ENCODE measurements at regions not wholly inside any gene's neighbourhood (a gene's known extent, or its start where the extent isn't known, plus 50 kb on each side); places are given as distances from the start of the nearest gene placed in this dataset.

GRCh38 chr22:22374579-22374978 lies 130.0 kb downstream of the VPREB1 start (continued):
- TF ChIP-seq KDM4B (CRISPR knock-in tag; IDR thresholded peaks at IDR 0.05), result no peak
- TF ChIP-seq ZNF782 (CRISPR knock-in tag; IDR thresholded peaks at IDR 0.05; ENCODE audit: borderline replicate concordance), result no peak

GRCh38 chr22:22375576-22376351 lies 131.2 kb downstream of the VPREB1 start:
- no peak overlapping the region for H3K27ac ChIP-seq (ENCODE audit: extremely low read length, insufficient read depth, low read length)
- in situ Hi-C loops (cut with HindIII; ENCODE audit: extremely low pct_ligation_motif_present, low pct_unique_long_range_greater_than_20kb) (no loop called here), intact Hi-C loops (cut with micrococcal nuclease; ENCODE audit: unreplicated experiment) (no loop called here)
- H3K79me2 ChIP-seq (ENCODE audit: insufficient read depth, low read length), result no peaks in the 10 kb centered on the region
- H2AFZ ChIP-seq (ENCODE audit: low read length), result no peak overlapping the region
- FAIRE-seq, result no peak
- no peak overlapping the region for H3K9ac ChIP-seq (ENCODE audit: insufficient read depth, low read depth, low read length)
- BruUV-seq (replicated peaks), result no TSS peak
- no peak overlapping the region for H3K4me2 ChIP-seq (ENCODE audit: low read depth, low read length)
- TF ChIP-seq MAFK (conservative IDR thresholded peaks at IDR 0.05 in 1 of 2, IDR thresholded peaks at IDR 0.05 in 1 of 2; ENCODE audit: low read length in 2 of 2) (peak; percentile 5 to 31; a peak in 2 of 4 replicates), ZKSCAN1 (IDR thresholded peaks at IDR 0.05; ENCODE audit: low read length) (no peak)
- no peaks in the 10 kb centered on the region for H4K20me1 ChIP-seq (ENCODE audit: insufficient read depth, low read length)
- H3K27me3 ChIP-seq (ENCODE audit: control insufficient read depth in 1 of 2, insufficient read depth in 2 of 2, low read length in 2 of 2), result peaks cover 0 to 24% of the 10 kb centered on the region in 2 experiments; a peak in 3 of 5 replicates
- DNase-seq (ENCODE audit: low spot score), result no peak
- H3K36me3 ChIP-seq (replicated peaks in 1 of 2; ENCODE audit: control insufficient read depth in 1 of 2, insufficient read depth in 2 of 2, low read length in 2 of 2), result no peaks in the 10 kb centered on the region
- 66% methylated on average over 4 of the region's 7 CpGs for WGBS (ENCODE audit: low lambda C conversion rate)
- ChIA-PET POLR2A (no interaction called here), CTCF (ENCODE audit: low intra/inter-chr PET ratio, low total read pairs) (no interaction called here)
- H3K4me3 ChIP-seq (replicated peaks in 1 of 3; ENCODE audit: insufficient read depth in 1 of 3, low read depth in 2 of 3, low read length in 3 of 3), result no peak overlapping the region
- H3K9me3 ChIP-seq (ENCODE audit: low read length), result no peaks in the 10 kb centered on the region
- no peak for ATAC-seq
- no peaks in the 10 kb centered on the region for H3K4me1 ChIP-seq (ENCODE audit: insufficient read depth, low read length)

GRCh38 chr22:22376352-22376706 lies 131.7 kb downstream of the VPREB1 start:
- H3K79me2 ChIP-seq (ENCODE audit: insufficient read depth, low read length), result no peaks in the 10 kb centered on the region
- H3K36me3 ChIP-seq (replicated peaks in 1 of 2; ENCODE audit: control insufficient read depth in 1 of 2, insufficient read depth in 2 of 2, low read length in 2 of 2), result no peaks in the 10 kb centered on the region
- no peaks in the 10 kb centered on the region for H3K4me1 ChIP-seq (ENCODE audit: insufficient read depth, low read length)
- in situ Hi-C loops (cut with HindIII; ENCODE audit: extremely low pct_ligation_motif_present, low pct_unique_long_range_greater_than_20kb), result no loop called here
- no TSS peak for BruUV-seq (replicated peaks)
- ATAC-seq (no peak), FAIRE-seq (no peak), DNase-seq (ENCODE audit: low spot score) (no peak)
- H3K27me3 ChIP-seq (ENCODE audit: control insufficient read depth in 1 of 2, insufficient read depth in 2 of 2, low read length in 2 of 2), result peaks cover 0 to 20% of the 10 kb centered on the region in 2 experiments; a peak in 3 of 5 replicates
- 46% methylated on average over 1 of the region's 3 CpGs for WGBS (ENCODE audit: low lambda C conversion rate)
- POLR2A ChIA-PET, result no interaction called here
- CTCF ChIA-PET (ENCODE audit: low intra/inter-chr PET ratio, low total read pairs), result no interaction called here
- H3K9ac ChIP-seq (ENCODE audit: insufficient read depth, low read depth, low read length), result no peak overlapping the region
- no peak overlapping the region for H3K4me3 ChIP-seq (replicated peaks in 1 of 3; ENCODE audit: insufficient read depth in 1 of 3, low read depth in 2 of 3, low read length in 3 of 3)
- intact Hi-C loops (cut with micrococcal nuclease; ENCODE audit: unreplicated experiment), result no loop called here
- no peaks in the 10 kb centered on the region for H4K20me1 ChIP-seq (ENCODE audit: insufficient read depth, low read length)
- no peaks in the 10 kb centered on the region for H3K9me3 ChIP-seq (ENCODE audit: low read length)
- no peak overlapping the region for H2AFZ ChIP-seq (ENCODE audit: low read length)
- no peak overlapping the region for H3K4me2 ChIP-seq (ENCODE audit: low read depth, low read length)
- no peak overlapping the region for H3K27ac ChIP-seq (ENCODE audit: extremely low read length, insufficient read depth, low read length)
- TF ChIP-seq ZNF337 (CRISPR knock-in tag; IDR thresholded peaks at IDR 0.05; ENCODE audit: borderline replicate concordance, low read depth) (no peak), MBNL3 (CRISPR knock-in tag; conservative IDR thresholded peaks at IDR 0.05) (no peak), ZNF3 (CRISPR knock-in tag; IDR thresholded peaks at IDR 0.05) (no peak), NR3C1 (CRISPR knock-in tag; IDR thresholded peaks at IDR 0.05) (no peak), ZFP36L1 (CRISPR knock-in tag; IDR thresholded peaks at IDR 0.05) (no peak)

All from HepG2 (cell line).